Fibroblast of lung (primary cell): ENCODE measurements at regions not wholly inside any gene's neighbourhood (a gene's known extent, or its start where the extent isn't known, plus 50 kb on each side); places are given as distances from the start of the nearest gene placed in this dataset.

Source experiments
- DNase-seq, 2 donors: peaks; one replicate each; pipeline versions ENCODE4 v3.0.0 to v3.0.0-alpha.2; 2010; ENCODE audit warnings: low read depth in 2 of 2
- H2AFZ ChIP-seq: 2 replicates; pipeline ENCODE4 v1.5.1; 2012; ENCODE audit warnings: low read length, control low read depth, inconsistent platforms
- H3K27ac ChIP-seq: 2 replicates; pipeline ENCODE4 v1.5.1; 2011; ENCODE audit warnings: low read length, control low read depth; ENCODE audit not compliant: insufficient read depth
- H3K27me3 ChIP-seq: 2 replicates; pipeline ENCODE4 v1.5.1; 2011; ENCODE audit warnings: mild to moderate bottlenecking, low read length; ENCODE audit not compliant: control insufficient read depth, insufficient read depth
- H3K36me3 ChIP-seq: 2 replicates; pipeline ENCODE4 v1.5.1; 2011; ENCODE audit warnings: low read length; ENCODE audit not compliant: control insufficient read depth, insufficient read depth
- H3K4me1 ChIP-seq: 2 replicates; pipeline ENCODE4 v1.5.1; 2011; ENCODE audit warnings: low read length; ENCODE audit not compliant: control insufficient read depth, insufficient read depth; ENCODE audit errors: extremely low read depth
- H3K4me2 ChIP-seq: 2 replicates; pipeline ENCODE4 v1.5.1; 2011; ENCODE audit warnings: low read length, control low read depth; ENCODE audit not compliant: insufficient read depth; ENCODE audit errors: extremely low read depth
- H3K4me3 ChIP-seq, 4 experiments: fragments of 200-600 bp in 1 of 4; sonication (generic) in 1 of 4; replicated peaks in 1 of 4; 2 replicates each; pipeline ENCODE4 v1.5.1; 2011 to 2016; ENCODE audit warnings: low read length in 4 of 4, low read depth in 3 of 4, mild to moderate bottlenecking in 3 of 4, control low read depth in 2 of 4, inconsistent platforms in 1 of 4, mixed read lengths in 1 of 4; ENCODE audit not compliant: insufficient read depth in 1 of 4; ENCODE audit errors: control extremely low read depth in 1 of 4
- H3K79me2 ChIP-seq: 2 replicates; pipeline ENCODE4 v1.5.1; 2012; ENCODE audit warnings: mild to moderate bottlenecking, low read length, inconsistent platforms; ENCODE audit not compliant: control insufficient read depth, insufficient read depth
- H3K9ac ChIP-seq: 2 replicates; pipeline ENCODE4 v1.5.1; 2011; ENCODE audit warnings: mild to moderate bottlenecking, low read length, control low read depth; ENCODE audit not compliant: insufficient read depth
- H3K9me3 ChIP-seq: 2 replicates; pipeline ENCODE4 v1.5.1; 2012; ENCODE audit warnings: low read depth, low read length; ENCODE audit not compliant: control insufficient read depth, insufficient read depth
- H4K20me1 ChIP-seq: 2 replicates; pipeline ENCODE4 v1.5.1; 2011; ENCODE audit warnings: low read length; ENCODE audit not compliant: control insufficient read depth, insufficient read depth; ENCODE audit errors: extremely low read depth
- CTCF ChIP-seq, 2 donors: IDR thresholded peaks in 1 of 2; conservative IDR thresholded peaks in 1 of 2; 1 replicate in 1 of 2; 2 replicates in 1 of 2; pipeline ENCODE4 v1.5.1; 2011 to 2012; ENCODE audit warnings: low read length in 2 of 2, control low read depth in 1 of 2, inconsistent platforms in 1 of 2, low read depth in 1 of 2, mild to moderate bottlenecking in 1 of 2
- EZH2 ChIP-seq: IDR thresholded peaks from 2 replicates; pipeline ENCODE4 v1.5.1; 2012; ENCODE audit warnings: low read length, control low read depth, mild to moderate bottlenecking; ENCODE audit errors: missing control alignments

- Histone ChIP-seq H3K9me3 (no peaks in the 10 kb centered on the region), H3K4me2 (no peak overlapping the region), H3K4me3 (no peak overlapping the region), H3K27me3 (no peaks in the 10 kb centered on the region), H3K27ac (no peak overlapping the region), H3K9ac (no peak overlapping the region), H3K79me2 (no peaks in the 10 kb centered on the region), H3K36me3 (no peaks in the 10 kb centered on the region), H3K4me1 (no peaks in the 10 kb centered on the region), H2AFZ (no peak overlapping the region), H4K20me1 (no peaks in the 10 kb centered on the region)
- no peak for TF ChIP-seq CTCF (conservative IDR thresholded peaks at IDR 0.05 in 1 of 2, IDR thresholded peaks at IDR 0.05 in 1 of 2; ENCODE audit: low read depth in 1 of 2, low read length in 2 of 2)
- TF ChIP-seq EZH2: no peak
- DNase-seq: peak in 1 of 2 donors; percentile 24
These were observed 52.8 kb upstream of the TRABD2B start for GRCh38 chr1:48049823-48050535.

- Histone ChIP-seq H3K4me1 (no peaks in the 10 kb centered on the region), H3K9me3 (no peaks in the 10 kb centered on the region), H3K27ac (no peak overlapping the region), H3K4me2 (no peak overlapping the region), H3K27me3 (no peaks in the 10 kb centered on the region), H4K20me1 (no peaks in the 10 kb centered on the region), H3K36me3 (no peaks in the 10 kb centered on the region), H2AFZ (no peak overlapping the region), H3K9ac (no peak overlapping the region), H3K4me3 (no peak overlapping the region), H3K79me2 (no peaks in the 10 kb centered on the region)
- no peak for TF ChIP-seq EZH2
- no peak for TF ChIP-seq CTCF (conservative IDR thresholded peaks at IDR 0.05 in 1 of 2, IDR thresholded peaks at IDR 0.05 in 1 of 2; ENCODE audit: low read depth in 1 of 2, low read length in 2 of 2)
- no peak for DNase-seq
These were observed 51.8 kb upstream of the TRABD2B start for GRCh38 chr1:48048980-48049379.

GRCh38 chr1:48048064-48048463 is 50.9 kb upstream of the TRABD2B start:
- no peak overlapping the region for H3K9ac ChIP-seq
- no peaks in the 10 kb centered on the region for H3K9me3 ChIP-seq
- no peak overlapping the region for H3K4me3 ChIP-seq
- H4K20me1 ChIP-seq: no peaks in the 10 kb centered on the region
- no peak overlapping the region for H2AFZ ChIP-seq
- no peaks in the 10 kb centered on the region for H3K4me1 ChIP-seq
- H3K4me2 ChIP-seq: no peak overlapping the region
- no peaks in the 10 kb centered on the region for H3K27me3 ChIP-seq
- no peaks in the 10 kb centered on the region for H3K36me3 ChIP-seq
- H3K79me2 ChIP-seq: no peaks in the 10 kb centered on the region
- DNase-seq: peak in 1 of 2 donors; percentile 51
- TF ChIP-seq CTCF (conservative IDR thresholded peaks at IDR 0.05 in 1 of 2, IDR thresholded peaks at IDR 0.05 in 1 of 2; ENCODE audit: low read depth in 1 of 2, low read length in 2 of 2): no peak
- no peak overlapping the region for H3K27ac ChIP-seq
